ENCODE measurements at regions not wholly inside any gene's neighbourhood (a gene's known extent, or its start where the extent isn't known, plus 50 kb on each side); places are given as distances from the start of the nearest gene placed in this dataset.
"Not testable (repeated sequence)": the region's sequence is repeated elsewhere in the genome, so short reads cannot be mapped to it uniquely, and the experiment has no call there.

DNA sequence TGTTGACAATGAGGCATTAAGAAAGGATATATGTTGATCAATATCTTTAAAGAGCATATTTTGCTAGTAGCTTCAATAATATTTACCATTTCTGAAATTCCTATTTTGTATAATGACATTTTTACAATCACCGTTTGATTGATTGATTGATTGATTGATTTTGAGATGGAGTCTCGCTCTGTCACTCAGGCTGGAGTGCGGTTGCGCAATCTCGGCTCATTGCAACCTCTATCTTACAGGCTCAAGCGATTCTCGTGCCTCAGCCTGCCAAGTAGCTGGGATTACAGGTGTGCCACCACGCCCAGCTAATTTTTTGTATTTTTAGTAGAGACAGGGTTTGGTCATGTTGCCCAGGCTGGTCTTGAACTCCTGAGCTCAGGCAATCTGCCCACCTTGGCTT is 150.9 kb upstream of the TEX13D start:
- not testable (repeated sequence) for DNase-seq (ENCODE audit: low read depth in 2 of 3, low spot score in 1 of 3)

DNA sequence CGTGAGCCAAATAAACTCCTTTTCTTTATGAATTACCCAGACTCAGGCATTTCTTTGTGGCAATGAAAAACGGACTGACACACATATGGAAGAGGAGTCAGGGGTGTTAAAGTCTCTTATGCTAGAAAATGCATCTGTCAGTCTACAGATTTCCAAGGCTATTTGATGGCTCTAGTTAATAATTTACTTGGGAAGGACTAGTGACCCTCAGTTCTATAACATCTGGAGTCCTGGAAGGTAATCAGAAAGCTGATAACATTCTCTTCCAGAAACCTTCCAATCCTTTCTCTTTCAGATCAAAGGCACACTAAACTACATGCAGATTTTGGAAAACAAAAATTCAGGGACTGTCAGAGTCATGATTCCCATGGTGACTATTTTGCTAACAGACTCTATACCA is 142.0 kb upstream of the TEX13D start:
- DNase-seq (ENCODE audit: low read depth in 2 of 3, low spot score in 1 of 3): no peak

DNA sequence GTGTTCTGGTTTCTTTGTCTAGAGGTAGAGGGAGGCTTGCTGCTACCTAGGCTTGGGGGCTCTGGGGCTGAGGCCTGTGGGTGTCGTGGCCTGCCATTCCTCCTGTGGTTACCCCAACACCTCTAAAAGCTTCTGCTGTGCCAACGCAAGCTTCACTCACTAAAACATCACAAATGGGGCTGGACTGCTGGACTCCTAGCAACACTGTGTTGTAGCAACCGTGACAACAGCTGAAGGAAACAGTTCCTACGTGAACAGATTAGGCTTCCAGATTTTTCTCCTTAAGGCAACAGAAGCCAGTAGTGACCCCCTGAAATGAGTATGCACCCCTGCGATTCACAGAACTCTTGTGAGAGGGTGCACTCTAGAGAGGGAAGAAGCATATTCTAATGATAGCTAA is 138.3 kb upstream of the TEX13D start:
- no peak for DNase-seq (ENCODE audit: low read depth in 2 of 3, low spot score in 1 of 3)

DNA sequence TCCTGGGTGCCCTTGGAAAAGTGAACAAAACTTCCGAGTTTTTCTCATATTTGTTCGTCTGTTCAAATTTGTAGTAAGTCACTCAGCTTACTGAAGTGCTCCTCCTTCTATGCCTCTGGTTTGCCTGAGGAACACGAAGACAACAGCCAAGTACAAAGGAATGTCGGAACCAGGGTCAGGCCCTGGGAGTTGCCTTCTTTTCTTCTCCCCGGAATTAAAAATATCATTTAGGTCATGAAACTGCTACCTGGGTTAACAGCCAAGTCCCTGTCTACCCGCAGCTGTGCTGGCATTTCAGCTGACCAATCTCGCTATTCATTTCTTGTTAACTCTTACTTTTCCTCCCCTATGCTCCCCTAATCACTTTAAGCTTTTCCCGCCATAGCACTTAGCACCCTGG is 137.6 kb upstream of the TEX13D start:
- DNase-seq (ENCODE audit: low read depth in 2 of 3, low spot score in 1 of 3): no peak

DNA sequence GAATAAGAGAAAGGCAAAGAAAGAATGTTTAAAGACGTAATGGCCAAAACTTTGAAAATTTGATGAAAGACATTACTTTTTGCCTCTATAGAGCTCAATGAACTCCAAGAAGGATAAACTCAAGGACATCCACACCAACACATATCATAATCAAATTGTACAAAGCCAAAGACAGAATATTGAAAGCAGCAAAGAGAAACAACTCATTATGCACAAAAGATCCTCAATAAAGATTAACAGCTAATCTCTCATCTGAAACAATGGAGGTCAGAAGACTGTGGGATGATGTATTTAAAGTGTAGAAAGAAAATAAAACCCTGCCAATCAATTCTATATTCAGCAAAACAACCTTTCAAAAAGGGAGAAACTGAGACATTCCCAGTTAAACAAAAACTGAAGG is 129.1 kb upstream of the TEX13D start:
- no peak for DNase-seq (ENCODE audit: low read depth in 2 of 3, low spot score in 1 of 3)

DNA sequence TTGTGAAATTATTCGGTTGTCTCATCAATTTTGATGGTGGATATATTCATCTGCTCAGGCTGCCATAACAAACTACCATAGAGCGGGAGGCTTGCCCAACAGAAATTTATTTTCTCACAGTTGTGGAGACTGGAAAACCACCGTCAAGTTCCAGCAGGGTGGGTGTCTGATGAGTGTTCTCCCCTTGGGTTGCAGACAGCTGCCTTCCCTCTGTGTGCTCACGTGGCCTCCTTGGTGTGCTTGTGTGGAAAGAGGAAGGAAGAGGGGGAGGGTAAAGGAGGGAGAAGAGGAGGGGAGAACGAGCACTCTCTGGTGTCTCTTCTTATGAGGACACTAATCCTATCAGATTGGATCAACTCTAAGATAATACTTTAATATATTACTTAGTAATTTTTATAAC is 123.8 kb upstream of the TEX13D start:
- DNase-seq (ENCODE audit: low read depth in 2 of 3, low spot score in 1 of 3): no peak

DNA sequence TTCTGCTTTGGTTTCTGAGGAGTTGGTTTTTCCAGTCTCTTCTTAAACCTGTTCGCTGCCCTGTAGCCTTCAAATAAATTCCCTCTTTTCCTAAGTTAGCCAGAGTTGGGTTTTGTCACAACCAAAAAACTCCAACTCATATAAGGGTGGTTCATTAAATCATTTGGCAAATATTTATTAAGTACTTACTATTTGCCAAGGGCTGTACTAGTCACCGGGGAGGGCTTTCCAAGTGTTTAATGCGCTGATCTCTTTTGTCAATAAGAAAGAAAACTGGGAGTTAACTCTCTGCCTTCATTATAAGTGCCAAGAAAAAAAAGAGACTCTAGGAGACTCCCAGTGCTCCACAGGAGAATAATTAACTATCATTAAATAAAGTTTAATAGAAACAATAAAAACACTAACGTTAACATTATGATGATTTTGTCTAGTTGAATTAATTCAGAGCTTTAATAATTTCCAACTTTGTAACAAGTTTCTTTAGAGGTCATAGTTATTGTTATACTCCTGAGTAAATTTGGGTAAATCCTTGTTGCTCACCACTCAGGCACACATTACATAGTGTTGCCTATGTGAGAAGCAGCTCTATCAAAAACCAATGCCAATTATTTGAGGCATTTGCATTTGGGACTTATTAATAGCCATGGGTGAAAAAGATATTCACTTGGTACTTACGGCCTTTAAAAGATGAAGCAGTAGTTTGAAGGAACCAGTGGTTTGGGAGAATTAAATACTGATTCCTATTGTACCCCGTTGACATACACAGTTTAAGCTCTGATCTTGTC is 122.5 kb upstream of the TEX13D start:
- no peak for DNase-seq (ENCODE audit: low read depth in 2 of 3, low spot score in 1 of 3)

DNA sequence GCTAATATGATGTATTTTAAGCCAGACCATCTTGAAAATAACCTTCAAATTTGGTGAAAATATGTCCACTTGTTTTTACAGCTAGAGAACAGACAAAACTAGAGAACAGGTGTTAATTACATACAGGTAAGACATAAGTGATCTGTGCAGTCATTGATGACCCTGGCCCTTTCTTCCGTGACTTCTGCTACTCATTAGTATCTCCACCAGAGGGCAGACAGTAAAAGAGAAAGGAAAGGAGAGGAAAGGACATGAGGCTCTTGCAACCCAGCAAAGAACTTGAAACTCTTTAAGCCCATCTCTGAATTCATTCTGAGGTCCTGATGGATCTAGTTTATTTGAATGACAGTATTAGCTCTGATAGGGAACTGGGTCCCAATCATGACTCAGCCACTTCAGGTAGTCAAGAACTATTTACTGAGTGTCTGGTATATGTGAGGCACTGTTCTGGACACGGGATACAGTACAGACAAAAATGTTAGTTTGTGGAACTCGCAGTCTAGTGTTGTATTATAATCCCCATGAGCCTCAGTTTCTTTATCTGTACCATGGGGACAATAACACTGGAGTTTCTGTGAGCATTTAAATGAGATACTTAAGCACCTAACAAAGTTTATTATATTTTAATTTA is 121.0 kb upstream of the TEX13D start:
- DNase-seq (ENCODE audit: low read depth in 2 of 3, low spot score in 1 of 3): no peak

DNA sequence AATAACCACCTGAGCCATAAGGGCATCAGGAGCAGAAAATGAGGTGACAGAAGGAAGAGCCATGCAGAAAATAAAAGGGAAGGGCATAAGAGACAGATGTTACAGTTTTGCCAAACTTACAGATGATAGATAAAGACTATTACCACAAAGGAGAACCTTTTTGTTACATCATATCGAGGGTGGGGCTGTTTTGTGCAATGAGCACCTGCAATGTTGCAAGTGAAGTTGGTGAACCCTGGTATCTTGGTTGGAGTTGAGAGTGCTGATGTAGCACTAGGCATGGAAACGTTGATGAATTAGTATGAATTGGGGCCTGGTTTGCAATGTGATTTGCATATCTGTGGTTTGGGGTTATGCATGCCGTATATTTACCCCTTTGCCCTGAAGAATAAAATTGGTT is 119.8 kb upstream of the TEX13D start:
- DNase-seq (ENCODE audit: low read depth in 2 of 3, low spot score in 1 of 3): peak in 1 of 3 donors; percentile 18

DNA sequence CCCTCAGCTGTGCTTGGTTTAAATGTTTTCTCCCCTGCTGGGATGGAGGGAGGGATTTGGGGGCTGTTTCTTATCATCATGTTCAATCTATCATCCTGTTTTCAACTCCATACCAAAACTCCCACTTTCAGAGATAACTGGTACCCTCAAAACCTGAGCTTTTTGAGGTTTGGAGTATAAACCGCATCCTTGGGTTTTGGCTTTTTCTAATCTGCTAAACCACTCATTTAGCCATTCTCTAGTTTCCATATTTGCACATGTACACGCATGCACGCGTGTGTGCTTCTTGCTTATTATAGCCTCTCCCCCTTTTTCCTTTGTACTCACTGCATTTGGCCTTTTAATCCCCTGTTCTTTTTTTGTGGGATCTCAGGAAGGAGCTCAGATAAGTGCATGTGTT is 116.7 kb upstream of the TEX13D start:
- DNase-seq (ENCODE audit: low read depth in 2 of 3, low spot score in 1 of 3): no peak

DNA sequence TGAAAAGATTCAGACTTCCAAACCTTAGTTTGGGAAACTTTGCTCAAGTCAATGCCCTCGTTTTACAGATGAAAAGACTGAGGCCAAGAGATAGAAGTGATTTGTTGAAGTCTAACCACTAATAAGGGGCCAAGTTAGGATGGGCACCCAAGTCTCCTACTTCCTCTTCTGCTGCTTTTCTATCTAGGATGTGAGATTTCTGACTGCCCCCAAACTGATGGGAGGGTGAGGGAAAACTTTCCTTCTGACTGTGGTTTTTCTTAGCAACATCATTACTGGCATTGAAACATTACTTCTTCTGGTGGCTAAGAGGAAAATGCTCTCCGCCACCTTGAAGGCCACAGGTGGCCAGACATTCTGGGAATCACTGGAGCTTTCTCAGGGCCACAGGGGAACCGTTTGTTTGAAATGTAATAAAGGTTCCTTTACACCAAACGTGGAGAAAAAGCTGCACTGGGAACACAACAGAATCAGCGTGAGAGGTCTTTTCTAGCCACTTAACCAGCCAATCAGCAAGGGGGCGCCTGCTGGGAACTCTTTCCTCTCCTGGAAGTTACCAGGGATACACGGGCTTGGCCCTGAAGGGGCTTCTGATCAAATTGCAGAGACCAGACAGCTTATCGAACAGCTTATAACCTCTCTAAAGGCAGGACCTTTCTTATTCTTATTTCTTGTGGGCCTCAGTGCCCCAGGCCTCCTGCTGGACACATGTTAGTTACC is 115.9 kb upstream of the TEX13D start:
- DNase-seq (ENCODE audit: low read depth in 2 of 3, low spot score in 1 of 3): no peak

DNA sequence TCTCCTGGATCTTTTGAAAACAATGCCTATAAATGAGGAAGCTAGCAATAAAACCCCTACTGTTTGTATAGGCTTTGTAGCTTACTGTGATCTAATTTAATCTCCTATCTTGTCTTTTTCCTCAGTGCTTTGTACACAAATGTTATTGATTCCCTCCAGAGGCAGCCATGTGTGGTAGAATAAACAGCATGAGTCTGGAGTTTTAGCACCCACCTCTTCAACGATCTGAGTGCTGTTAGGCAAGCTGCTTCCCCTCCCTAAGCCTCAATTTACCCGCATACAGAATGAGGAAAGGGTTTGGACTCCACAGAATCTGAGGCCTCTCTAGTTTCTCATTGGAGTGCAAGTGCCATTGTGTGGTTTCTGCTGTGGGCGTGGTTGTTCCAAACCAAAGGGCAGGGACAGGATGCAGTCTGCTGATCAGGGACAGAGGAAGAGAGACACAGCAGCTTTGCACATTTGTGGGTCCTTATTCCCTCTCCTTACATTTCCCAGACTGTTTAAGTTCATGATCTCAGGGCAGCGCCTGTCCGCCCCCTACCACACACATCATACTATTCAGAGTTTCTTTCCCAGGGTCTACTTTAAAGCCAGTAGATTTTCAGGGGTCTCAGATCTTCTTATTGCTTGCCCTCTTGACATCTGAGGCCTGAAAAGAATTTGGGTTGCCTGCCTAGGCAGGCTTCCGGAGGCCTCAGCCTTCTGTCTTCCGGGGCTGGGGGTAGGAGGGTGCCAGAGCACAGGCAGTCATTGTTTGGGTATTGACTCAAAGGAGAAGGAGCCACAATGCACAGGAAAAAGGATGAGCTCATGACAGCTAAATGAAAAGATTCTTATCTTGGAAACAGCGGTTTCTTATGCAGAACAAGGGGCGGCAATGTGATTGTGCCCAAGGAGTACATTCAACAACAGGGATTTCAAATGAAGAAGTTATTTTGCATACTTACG is 114.9 kb upstream of the TEX13D start:
- peak in 2 of 3 donors; percentile 42 to 50 for DNase-seq (ENCODE audit: low read depth in 2 of 3, low spot score in 1 of 3)

DNA sequence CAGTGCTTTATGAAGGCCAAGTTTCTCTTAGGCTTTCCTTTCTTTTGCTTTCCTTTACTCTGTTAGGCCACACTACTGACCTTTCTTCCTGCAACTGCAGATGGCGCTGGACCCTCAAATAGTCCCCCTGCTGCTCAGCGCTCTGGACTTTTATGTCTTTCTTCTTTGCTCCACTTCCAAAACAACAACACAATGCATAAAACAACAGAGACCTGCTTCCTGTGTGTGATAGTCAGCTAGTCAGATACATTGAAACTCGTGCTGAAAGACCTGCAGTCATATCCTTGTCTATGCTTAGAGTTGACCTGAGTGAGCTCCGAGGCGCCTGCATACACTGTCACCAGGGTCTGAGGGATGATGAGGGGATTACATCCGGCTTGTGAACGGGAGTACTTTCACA is 108.9 kb upstream of the TEX13D start:
- DNase-seq (ENCODE audit: low read depth in 2 of 3, low spot score in 1 of 3): no peak

DNA sequence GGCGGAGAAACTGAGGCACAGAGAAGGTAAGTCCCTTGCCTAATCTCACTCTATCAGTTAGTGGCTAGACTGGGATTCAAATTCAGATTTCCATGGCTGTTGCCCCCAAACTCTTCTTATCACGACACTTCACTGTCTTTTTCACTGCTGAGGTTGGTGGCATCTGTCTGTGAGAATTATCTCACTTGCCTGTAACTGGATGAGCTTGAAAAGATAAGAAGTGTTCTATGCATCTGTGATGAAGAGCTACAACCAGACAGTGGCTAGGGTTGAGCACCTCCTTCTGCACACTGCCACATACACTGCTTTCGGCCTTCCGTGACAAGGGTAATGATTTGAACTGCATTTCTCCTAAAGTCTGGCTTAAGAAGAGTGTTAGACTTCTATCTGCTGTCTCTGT is 107.9 kb upstream of the TEX13D start:
- DNase-seq (ENCODE audit: low read depth in 2 of 3, low spot score in 1 of 3): no peak

DNA sequence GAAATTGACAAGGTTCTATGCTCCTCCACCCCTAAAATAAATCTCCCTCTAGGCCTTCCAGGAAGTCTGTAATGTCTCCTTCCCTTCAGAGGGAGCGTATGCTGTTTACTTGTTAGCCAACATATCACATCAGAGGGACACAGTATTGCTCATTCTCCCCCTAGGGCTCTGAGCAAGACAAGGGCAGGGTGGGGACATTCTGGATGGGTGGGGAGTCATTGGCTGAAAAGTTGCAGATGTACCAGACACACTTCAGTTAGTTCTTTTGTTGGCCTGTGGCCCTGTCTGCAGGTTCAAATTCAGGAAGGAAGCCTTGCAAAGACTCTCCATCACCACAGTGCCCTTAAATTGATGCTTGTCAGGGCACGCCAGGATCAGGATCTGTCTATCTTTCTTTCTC is 106.3 kb upstream of the TEX13D start:
- no peak for DNase-seq (ENCODE audit: low read depth in 2 of 3, low spot score in 1 of 3)

DNA sequence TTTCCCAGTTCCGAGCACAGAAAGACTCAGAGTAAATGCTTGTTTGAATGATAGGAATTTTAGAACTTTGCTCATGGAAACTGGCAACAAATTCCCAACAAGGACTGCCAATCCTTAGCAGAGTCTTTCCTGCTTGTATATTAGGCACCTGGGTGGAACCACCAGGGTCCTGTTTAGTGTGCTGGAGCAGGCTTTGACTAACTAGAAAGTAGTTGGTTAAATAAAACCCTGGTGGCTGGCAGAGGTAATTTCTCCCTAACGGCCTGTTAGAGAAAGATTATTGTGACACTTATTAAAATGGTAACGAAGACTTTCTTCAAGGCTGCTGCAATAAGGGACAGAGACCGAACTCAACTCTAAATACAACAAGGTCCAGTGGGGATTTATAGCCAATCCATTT is 103.6 kb upstream of the TEX13D start:
- DNase-seq (ENCODE audit: low read depth in 2 of 3, low spot score in 1 of 3): no peak

DNA sequence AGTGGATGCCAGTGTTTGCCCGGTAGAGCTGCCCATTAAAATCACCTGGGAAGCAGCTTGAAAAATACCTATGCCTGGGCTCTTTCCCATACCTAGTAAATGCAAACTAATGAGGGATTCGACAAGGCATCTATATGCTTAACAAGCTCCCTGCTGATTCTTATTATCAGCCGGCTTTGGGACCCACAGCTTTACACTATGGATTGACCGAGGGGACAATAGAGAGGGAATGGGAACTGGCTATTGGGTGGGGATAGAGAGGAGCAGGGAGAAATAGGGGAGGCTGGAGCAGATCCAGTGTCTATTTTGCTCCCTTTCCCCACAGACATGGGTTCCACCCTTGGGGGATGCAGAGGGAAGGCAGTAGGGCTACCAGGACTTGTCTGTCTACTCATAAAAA is 103.1 kb upstream of the TEX13D start:
- DNase-seq (ENCODE audit: low read depth in 2 of 3, low spot score in 1 of 3): no peak

DNA sequence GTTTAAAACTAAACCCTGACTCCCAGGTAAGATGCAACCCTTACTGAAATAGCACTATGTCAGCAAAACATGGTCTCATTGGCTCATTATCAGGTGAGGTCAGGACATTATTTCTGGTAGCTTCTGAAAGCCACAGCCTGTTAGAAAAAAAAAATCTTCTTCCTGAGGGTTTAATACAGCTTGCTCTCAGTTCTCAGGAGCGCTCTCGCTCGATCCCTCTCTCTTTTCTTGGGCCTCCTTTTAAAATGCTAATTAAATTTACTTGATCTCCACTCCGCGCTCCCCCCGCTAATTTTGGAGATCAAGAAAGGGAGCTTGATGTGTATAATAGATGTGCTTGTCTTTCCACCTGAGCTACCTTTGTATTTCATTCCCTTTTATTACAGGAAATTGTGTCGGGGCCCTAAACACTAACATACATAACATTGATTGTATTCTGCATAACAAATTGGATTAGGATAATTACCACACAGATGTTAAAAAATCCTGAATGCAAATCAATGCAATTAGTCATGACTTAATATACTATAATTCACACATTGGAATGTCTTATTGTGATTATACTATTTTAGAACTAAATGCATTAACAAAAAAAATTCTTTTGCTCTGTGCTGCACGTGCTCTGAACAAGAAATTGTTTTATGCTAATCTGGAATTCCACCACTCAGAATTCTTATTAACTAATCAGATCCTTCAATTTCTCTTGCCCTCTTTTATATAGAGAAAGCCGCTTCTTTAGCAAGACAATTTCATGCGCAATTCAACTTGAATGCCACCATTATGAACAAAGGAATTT is 101.6 kb upstream of the TEX13D start:
- DNase-seq (ENCODE audit: low read depth in 2 of 3, low spot score in 1 of 3): no peak

DNA sequence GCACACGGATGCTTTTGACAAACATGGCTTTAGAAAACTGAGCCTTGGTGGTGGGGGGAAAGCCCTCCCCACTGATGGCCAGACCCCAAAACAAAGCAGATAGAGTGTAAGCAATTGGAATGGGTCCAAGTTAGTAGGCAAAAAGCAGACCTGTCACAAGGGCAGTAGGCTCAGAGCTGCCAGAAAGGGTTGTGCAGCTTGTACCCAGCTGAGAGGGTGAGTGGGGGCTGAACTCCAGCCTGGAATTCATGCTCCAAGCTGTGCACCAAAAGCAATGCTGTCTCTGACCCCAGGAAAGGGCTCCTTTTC is 101.1 kb upstream of the TEX13D start:
- DNase-seq (ENCODE audit: low read depth in 2 of 3, low spot score in 1 of 3): no peak

DNA sequence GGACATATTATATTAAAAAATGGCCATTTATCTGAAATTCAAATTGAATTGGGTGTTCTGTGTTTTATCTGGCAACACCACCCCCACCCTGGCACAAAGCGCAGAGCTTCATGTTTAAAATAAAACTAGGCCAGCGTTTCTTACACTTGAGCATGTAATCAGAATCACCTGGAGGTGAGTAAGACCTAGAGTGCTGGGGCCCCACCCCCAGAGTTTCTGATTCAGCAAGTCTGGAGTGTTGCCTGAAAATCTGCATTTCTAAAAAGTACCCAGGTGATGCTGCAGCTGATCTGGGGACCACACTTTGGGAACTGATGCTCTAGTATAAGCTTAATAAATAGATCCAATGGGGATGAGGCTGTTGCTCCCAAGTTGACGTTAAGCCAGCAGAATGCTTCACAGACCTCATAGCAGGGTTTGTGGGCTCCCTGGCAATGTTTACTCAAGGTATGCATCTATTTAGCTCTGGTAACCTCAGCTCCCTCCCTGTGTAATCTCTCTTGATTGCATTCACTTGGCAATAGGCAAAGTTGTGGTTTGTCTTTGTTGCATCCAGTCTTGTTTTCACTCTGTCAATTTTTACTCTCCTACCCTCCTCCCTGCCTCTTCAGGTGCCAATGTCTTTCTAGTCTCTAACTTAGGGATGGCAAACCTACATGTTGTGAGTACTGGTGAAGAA is 99.8 kb upstream of the TEX13D start:
- no peak for DNase-seq (ENCODE audit: low read depth in 2 of 3, low spot score in 1 of 3)
